CD14-positive monocyte (primary cell): ENCODE measurements at regions not wholly inside any gene's neighbourhood (a gene's known extent, or its start where the extent isn't known, plus 50 kb on each side); places are given as distances from the start of the nearest gene placed in this dataset.

ENCODE experiments used
- DNase-seq, 3 donors: peaks; one replicate each; pipeline ENCODE4 v3.0.0-alpha.2; 2011 to 2022
- H2AFZ ChIP-seq: 2 replicates; pipeline ENCODE4 v1.6.0; 2012; ENCODE audit warnings: mild to moderate bottlenecking, low read depth, low read length, inconsistent platforms; ENCODE audit not compliant: insufficient read depth, poor library complexity, severe bottlenecking
- H3K27ac ChIP-seq, 2 donors: 1 replicate in 1 of 2; 2 replicates in 1 of 2; pipeline ENCODE4 v1.5.1; 2012 to 2013; ENCODE audit warnings: low read length in 2 of 2, control low read depth in 1 of 2, inconsistent platforms in 1 of 2, low read depth in 1 of 2, mild to moderate bottlenecking in 1 of 2
- H3K27me3 ChIP-seq, 2 donors: one replicate each; pipeline versions ENCODE4 v1.6.0 to v1.6.1; 2011 to 2013; ENCODE audit warnings: low read length in 2 of 2; ENCODE audit not compliant: control insufficient read depth in 2 of 2, insufficient read depth in 2 of 2
- H3K36me3 ChIP-seq, 2 donors: replicated peaks in 1 of 2; 1 replicate in 1 of 2; 2 replicates in 1 of 2; pipeline versions ENCODE4 v1.5.1 to v1.6.1; 2012 to 2013; ENCODE audit warnings: low read length in 2 of 2, control low read depth in 1 of 2, inconsistent platforms in 1 of 2, mild to moderate bottlenecking in 1 of 2; ENCODE audit not compliant: insufficient read depth in 2 of 2, control insufficient read depth in 1 of 2
- H3K4me1 ChIP-seq, 2 donors: 1 replicate in 1 of 2; 2 replicates in 1 of 2; pipeline versions ENCODE4 v1.5.1 to v1.6.1; 2012 to 2013; ENCODE audit warnings: low read length in 2 of 2, control low read depth in 1 of 2, inconsistent platforms in 1 of 2, mild to moderate bottlenecking in 1 of 2, moderate library complexity in 1 of 2; ENCODE audit not compliant: insufficient read depth in 2 of 2, control insufficient read depth in 1 of 2
- H3K4me2 ChIP-seq: replicated peaks from 2 replicates; pipeline ENCODE3; 2012; ENCODE audit warnings: low read length, moderate library complexity, mild to moderate bottlenecking; ENCODE audit not compliant: poor library complexity, severe bottlenecking; ENCODE audit errors: extremely low read depth
- H3K4me3 ChIP-seq, 3 experiments: fragments of 200-600 bp in 1 of 3; sonication (generic) in 1 of 3; replicated peaks in 1 of 3; 1 replicate in 2 of 3; 2 replicates in 1 of 3; pipeline ENCODE4 v1.5.1; 2011 to 2013; ENCODE audit warnings: low read length in 3 of 3, mild to moderate bottlenecking in 3 of 3, control low read depth in 2 of 3, low read depth in 2 of 3, inconsistent platforms in 1 of 3, moderate library complexity in 1 of 3
- H3K79me2 ChIP-seq: 2 replicates; pipeline ENCODE4 v1.6.0; 2012; ENCODE audit warnings: mild to moderate bottlenecking, control low read depth, inconsistent platforms, low read length, moderate library complexity; ENCODE audit not compliant: insufficient read depth
- H3K9ac ChIP-seq: 2 replicates; pipeline ENCODE4 v1.6.0; 2017; ENCODE audit warnings: low read length, mild to moderate bottlenecking; ENCODE audit not compliant: insufficient read depth, poor library complexity, severe bottlenecking
- H3K9me3 ChIP-seq, 2 donors: replicated peaks in 1 of 2; 1 replicate in 1 of 2; 2 replicates in 1 of 2; pipeline versions ENCODE4 v1.5.1 to v1.6.1; 2012 to 2013; ENCODE audit warnings: low read length in 2 of 2, control low read depth in 1 of 2; ENCODE audit not compliant: control insufficient read depth in 1 of 2, insufficient read depth in 1 of 2
- H4K20me1 ChIP-seq: 2 replicates; pipeline ENCODE4 v1.6.0; 2012; ENCODE audit warnings: mild to moderate bottlenecking, low read length, control low read depth, moderate library complexity; ENCODE audit not compliant: insufficient read depth
- H3K27ac Mint-ChIP-seq, 7 donors: one replicate each; pipeline ENCODE4 v1.8.0; 2020; ENCODE audit warnings: mild to moderate bottlenecking in 7 of 7, mixed read lengths in 7 of 7, moderate library complexity in 6 of 7, inconsistent platforms in 2 of 7
- H3K27me3 Mint-ChIP-seq, 3 donors: one replicate each; pipeline ENCODE4 v1.8.0; 2021 to 2022; ENCODE audit warnings: low read depth in 3 of 3, mild to moderate bottlenecking in 3 of 3, mixed read lengths in 3 of 3, moderate library complexity in 3 of 3, inconsistent platforms in 1 of 3
- H3K36me3 Mint-ChIP-seq, 2 donors: one replicate each; pipeline ENCODE4 v1.8.0; 2020; ENCODE audit warnings: mixed read lengths in 2 of 2, inconsistent platforms in 1 of 2, mild to moderate bottlenecking in 1 of 2
- H3K4me1 Mint-ChIP-seq: one replicate; pipeline ENCODE4 v1.8.0; 2020; ENCODE audit warnings: mild to moderate bottlenecking, mixed read lengths
- H3K4me3 Mint-ChIP-seq, 2 donors: one replicate each; pipeline ENCODE4 v1.8.0; 2020; ENCODE audit warnings: mild to moderate bottlenecking in 2 of 2, mixed read lengths in 2 of 2, moderate library complexity in 1 of 2
- H3K9me3 Mint-ChIP-seq, 7 donors: one replicate each; pipeline ENCODE4 v1.8.0; 2020 to 2022; ENCODE audit warnings: mixed read lengths in 7 of 7, mild to moderate bottlenecking in 6 of 7, moderate library complexity in 6 of 7, inconsistent platforms in 2 of 7
- CTCF ChIP-seq: fragments of 200-600 bp; IDR thresholded peaks from one replicate; pipeline ENCODE4 v1.8.0; 2022; ENCODE audit warnings: antibody characterized with exemption, mild to moderate bottlenecking
- WGBS: methylation state at CpG from one replicate; pipeline ENCODE4 v1.1.5; 2013; ENCODE audit warnings: missing lambda C conversion rate; ENCODE audit not compliant: insufficient coverage; 5-methylcytosine and 5-hydroxymethylcytosine counted together
- intact Hi-C, 2 donors: fragments of 100-400 bp; cut with micrococcal nuclease; formaldehyde crosslinking; loops; one replicate each; pipeline versions ENCODE4 v1.15.0 to v1.15.1; 2023

GRCh38 chr2:128584296-128584890 is 265.7 kb upstream of the HS6ST1 start:
- no peaks in the 10 kb centered on the region for H3K36me3 ChIP-seq
- WGBS: 89% methylated on average over 7 of the region's 8 CpGs
- no peak overlapping the region for H2AFZ ChIP-seq
- H3K27me3 ChIP-seq: no peaks in the 10 kb centered on the region
- H3K36me3 Mint-ChIP-seq: no peaks in the 10 kb centered on the region
- no peaks in the 10 kb centered on the region for H3K4me1 Mint-ChIP-seq
- H3K9me3 Mint-ChIP-seq: peaks cover 0 to 8% (median 2%) of the 10 kb centered on the region in 7 donors
- H3K4me1 ChIP-seq: no peaks in the 10 kb centered on the region
- no peak for DNase-seq
- H3K27ac ChIP-seq: no peak overlapping the region
- intact Hi-C loops: no loop called here
- H3K9ac ChIP-seq: no peak overlapping the region
- peaks cover 0 to 5% of the 10 kb centered on the region in 2 donors for H3K9me3 ChIP-seq
- H3K4me3 Mint-ChIP-seq: no peak overlapping the region
- H3K27me3 Mint-ChIP-seq: peaks cover 0 to 2% (median 0%) of the 10 kb centered on the region in 3 donors
- H3K4me2 ChIP-seq: no peak overlapping the region
- H3K4me3 ChIP-seq: no peak overlapping the region
- no peaks in the 10 kb centered on the region for H3K79me2 ChIP-seq
- H4K20me1 ChIP-seq: no peaks in the 10 kb centered on the region
- H3K27ac Mint-ChIP-seq: no peak overlapping the region
- no peak for TF ChIP-seq CTCF

GRCh38 chr2:128585706-128586105 is 267.0 kb upstream of the HS6ST1 start:
- Mint-ChIP-seq H3K4me3 (no peak overlapping the region), H3K27ac (no peak overlapping the region), H3K4me1 (no peaks in the 10 kb centered on the region), H3K36me3 (no peaks in the 10 kb centered on the region), H3K27me3 (peaks cover 0 to 4% (median 2%) of the 10 kb centered on the region in 3 donors), H3K9me3 (peaks cover 0 to 8% (median 4%) of the 10 kb centered on the region in 7 donors)
- H3K9ac ChIP-seq: no peak overlapping the region
- H2AFZ ChIP-seq: no peak overlapping the region
- DNase-seq: no peak
- WGBS: no CpG with 5 or more reads among the region's 3 CpGs
- TF ChIP-seq CTCF: no peak
- H3K4me1 ChIP-seq: no peaks in the 10 kb centered on the region
- H3K79me2 ChIP-seq: no peaks in the 10 kb centered on the region
- no peaks in the 10 kb centered on the region for H3K27me3 ChIP-seq
- H3K27ac ChIP-seq: no peak overlapping the region
- H3K36me3 ChIP-seq: no peaks in the 10 kb centered on the region
- peaks cover 0 to 5% of the 10 kb centered on the region in 2 donors for H3K9me3 ChIP-seq
- H4K20me1 ChIP-seq: no peaks in the 10 kb centered on the region
- H3K4me2 ChIP-seq: no peak overlapping the region
- H3K4me3 ChIP-seq: no peak overlapping the region
- intact Hi-C loops: no loop called here
